ENCODE measurements at regions not wholly inside any gene's neighbourhood (a gene's known extent, or its start where the extent isn't known, plus 50 kb on each side); places are given as distances from the start of the nearest gene placed in this dataset.

GRCh38 chr6:1482381-1483166, 93.2 kb downstream of the FOXF2 start:
- DNase-seq (ENCODE audit: low read depth): no peak

DNA sequence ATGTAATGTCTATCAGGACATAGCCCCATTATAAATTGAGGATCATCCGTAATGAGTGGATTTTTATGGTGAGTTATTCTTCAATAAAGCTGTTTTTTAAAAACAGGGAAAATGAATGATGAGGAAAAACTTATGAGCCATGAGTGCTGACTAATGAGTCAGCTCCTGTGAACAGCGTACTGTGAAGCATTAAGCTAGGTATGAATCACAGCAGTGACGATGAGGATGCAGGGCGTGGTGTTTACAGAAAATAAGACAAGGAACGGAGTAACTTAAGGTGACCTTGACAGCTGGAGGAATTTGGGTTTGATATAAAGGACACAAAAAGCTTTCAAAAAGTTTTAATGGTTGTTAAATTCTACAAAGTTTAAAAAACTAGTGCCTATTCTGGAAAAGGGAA, 96.3 kb downstream of the FOXF2 start:
- peak; percentile 62 for DNase-seq (ENCODE audit: low read depth)

GRCh38 chr6:1486387-1486786, 97.0 kb downstream of the FOXF2 start:
- DNase-seq (ENCODE audit: low read depth): no peak

DNA sequence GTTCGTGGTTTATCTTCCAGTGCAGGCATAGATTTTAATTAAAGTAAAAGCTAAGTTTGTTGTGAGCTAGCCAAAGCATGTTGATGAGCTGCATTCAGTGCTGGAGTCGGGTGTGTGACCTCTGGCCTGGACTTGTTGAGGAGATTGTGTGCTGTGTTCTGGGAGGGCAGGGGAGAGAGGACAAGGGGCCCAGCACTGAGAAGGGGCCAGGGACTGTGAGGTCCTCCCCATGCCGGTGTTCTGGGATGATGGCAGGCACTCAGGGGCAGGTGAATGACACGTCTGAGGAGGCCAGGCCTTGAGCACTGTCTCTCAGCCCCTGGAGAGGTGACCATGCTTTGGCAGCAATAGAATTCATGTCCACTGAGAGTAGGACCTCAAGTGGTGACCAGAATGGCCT, 97.9 kb downstream of the FOXF2 start:
- no peak for DNase-seq (ENCODE audit: low read depth)

DNA sequence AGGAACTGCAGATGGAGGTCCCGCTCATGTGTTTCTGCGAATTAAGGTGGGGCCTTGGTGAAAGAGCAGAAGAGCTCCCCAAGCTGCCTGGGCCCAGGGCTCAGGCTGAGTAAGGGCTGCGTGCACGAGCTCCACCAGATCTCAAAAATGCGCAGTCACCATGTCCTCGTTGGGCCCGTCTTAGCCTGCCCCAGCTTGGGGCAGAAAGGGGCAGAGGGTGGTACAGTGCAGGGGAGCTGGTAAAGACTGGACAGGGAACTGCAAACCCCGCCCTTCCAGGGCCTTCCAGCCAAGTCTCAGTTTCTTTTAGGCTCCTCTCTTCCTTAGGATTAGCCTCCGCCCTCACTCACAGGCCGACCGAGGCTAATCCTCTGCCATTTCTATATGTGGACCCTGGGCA, 101.6 kb downstream of the FOXF2 start:
- DNase-seq (ENCODE audit: low read depth): no peak

DNA sequence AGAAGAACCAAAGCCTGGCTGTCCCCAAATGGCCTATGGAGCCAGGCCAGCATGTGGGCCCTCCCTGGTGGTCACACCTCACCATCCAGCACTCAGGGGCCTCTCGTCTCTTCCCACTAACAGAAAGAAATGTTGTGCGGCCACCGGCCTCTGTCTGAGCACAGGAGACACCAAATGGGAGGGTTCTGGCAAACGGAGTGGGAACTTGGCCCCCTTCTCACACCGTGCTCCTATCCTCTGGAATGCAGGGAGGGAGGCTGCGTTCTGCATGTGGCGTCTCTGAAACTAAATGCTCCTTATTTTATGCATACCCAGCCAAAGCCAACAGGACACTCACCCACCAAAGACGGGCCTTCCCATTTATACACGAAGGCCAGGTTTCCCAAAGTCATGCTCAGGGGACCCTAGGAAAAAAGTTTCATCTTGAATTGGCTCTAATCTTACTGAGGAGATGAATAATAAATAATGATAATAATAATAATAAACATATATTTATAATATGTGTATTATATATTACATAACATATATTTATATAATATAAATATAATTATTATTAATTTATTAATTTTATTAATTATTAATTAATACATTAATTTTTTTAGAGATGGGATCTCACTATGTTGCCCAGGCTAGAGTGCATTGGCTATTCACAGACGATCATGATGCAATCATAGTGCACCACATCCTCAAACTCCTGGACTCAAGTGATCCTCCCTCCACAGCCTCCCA, 102.4 kb downstream of the FOXF2 start:
- DNase-seq (ENCODE audit: low read depth): no peak

GRCh38 chr6:1494671-1495070, 105.3 kb downstream of the FOXF2 start:
- DNase-seq (ENCODE audit: low read depth): no peak

- DNase-seq (ENCODE audit: low read depth): no peak
Measured at GRCh38 chr6:1495344-1495743, 106.0 kb downstream of the FOXF2 start.

- no peak for DNase-seq (ENCODE audit: low read depth)
Measured at GRCh38 chr6:1496092-1496491, 106.7 kb downstream of the FOXF2 start.

GRCh38 chr6:1496836-1497760, 107.7 kb downstream of the FOXF2 start:
- DNase-seq (ENCODE audit: low read depth): no peak

DNA sequence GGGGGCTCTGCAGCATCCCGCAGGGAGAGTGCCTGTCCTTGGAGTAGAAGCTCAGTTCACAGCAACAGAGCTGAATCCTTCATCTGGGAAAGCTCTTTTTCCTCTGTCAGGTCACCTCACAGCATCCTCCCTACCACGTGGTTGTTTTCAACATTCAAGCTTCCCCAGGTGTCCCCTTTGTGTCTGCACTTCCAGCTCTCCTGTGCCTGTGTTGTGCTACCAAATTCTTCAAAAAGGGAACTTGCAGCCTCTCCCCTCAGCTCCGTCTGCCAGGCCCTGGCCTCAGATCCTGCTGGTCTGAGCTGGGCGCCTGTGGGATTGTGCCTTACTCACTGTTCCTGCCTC, 108.4 kb downstream of the FOXF2 start:
- DNase-seq (ENCODE audit: low read depth): no peak

GRCh38 chr6:1498491-1499113, 109.2 kb downstream of the FOXF2 start:
- DNase-seq (ENCODE audit: low read depth): no peak

- DNase-seq (ENCODE audit: low read depth): no peak
Measured at GRCh38 chr6:1499777-1500176, 109.9 kb upstream of the FOXC1 start.

GRCh38 chr6:1500913-1501312, 108.8 kb upstream of the FOXC1 start:
- DNase-seq (ENCODE audit: low read depth): no peak

DNA sequence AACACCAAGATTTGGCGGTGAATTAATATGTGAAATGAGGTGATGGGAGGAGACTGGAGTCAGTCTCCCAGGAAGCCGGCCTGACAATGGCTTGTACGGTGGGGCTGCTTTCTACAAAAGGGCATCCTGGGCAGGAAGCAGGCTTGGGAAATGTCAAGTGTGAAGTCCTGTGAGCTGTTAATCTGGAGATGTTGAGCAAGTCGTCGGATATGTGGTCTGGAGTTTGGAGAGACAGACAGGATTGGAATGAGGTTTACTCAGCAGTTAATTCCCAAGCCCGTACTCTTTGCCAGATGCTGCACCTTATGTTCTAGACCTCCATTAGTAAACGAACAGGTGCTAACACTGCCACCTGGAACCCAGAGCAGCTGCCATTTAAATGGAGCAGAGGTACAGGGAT, 107.7 kb upstream of the FOXC1 start:
- DNase-seq (ENCODE audit: low read depth): peak; percentile 60

GRCh38 chr6:1503811-1504210, 105.9 kb upstream of the FOXC1 start:
- DNase-seq (ENCODE audit: low read depth): no peak

- DNase-seq (ENCODE audit: low read depth): no peak
Measured at GRCh38 chr6:1504465-1504864, 105.2 kb upstream of the FOXC1 start.

GRCh38 chr6:1507251-1507650, 102.5 kb upstream of the FOXC1 start:
- no peak for DNase-seq (ENCODE audit: low read depth)

GRCh38 chr6:1509241-1509640, 100.5 kb upstream of the FOXC1 start:
- DNase-seq (ENCODE audit: low read depth): no peak

GRCh38 chr6:1510239-1510638, 99.5 kb upstream of the FOXC1 start:
- no peak for DNase-seq (ENCODE audit: low read depth)

- DNase-seq (ENCODE audit: low read depth): no peak
Measured at GRCh38 chr6:1513215-1513780, 96.4 kb upstream of the FOXC1 start.

GRCh38 chr6:1514078-1514477, 95.6 kb upstream of the FOXC1 start:
- no peak for DNase-seq (ENCODE audit: low read depth)
